Ascending aorta (tissue), 2 donors: ENCODE measurements at regions not wholly inside any gene's neighbourhood (a gene's known extent, or its start where the extent isn't known, plus 50 kb on each side); places are given as distances from the start of the nearest gene placed in this dataset.

Experiments used
- DNase-seq, 2 donors: peaks; one replicate each; pipeline ENCODE4 v3.0.0-alpha.2; 2019; ENCODE audit warnings: low spot score in 2 of 2
- H3K27ac ChIP-seq, 2 donors: fragments of 200-600 bp; sonication (generic); one replicate each; pipeline ENCODE4 v1.5.1; 2016 to 2017; ENCODE audit warnings: mild to moderate bottlenecking in 1 of 2
- H3K27me3 ChIP-seq: fragments of 200-600 bp; sonication (generic); one replicate; pipeline ENCODE4 v1.5.1; 2017
- H3K36me3 ChIP-seq, 2 donors: fragments of 200-600 bp; sonication (generic); one replicate each; pipeline ENCODE4 v1.5.1; 2016
- H3K4me1 ChIP-seq, 2 donors: fragments of 200-600 bp; sonication (generic); one replicate each; pipeline ENCODE4 v1.5.1; 2016 to 2017; ENCODE audit warnings: mild to moderate bottlenecking in 1 of 2
- H3K4me3 ChIP-seq, 2 donors: fragments of 200-600 bp; sonication (generic); one replicate each; pipeline ENCODE4 v1.5.1; 2016 to 2017; ENCODE audit warnings: mild to moderate bottlenecking in 1 of 2
- H3K9me3 ChIP-seq, 2 donors: fragments of 200-600 bp; sonication (generic); one replicate each; pipeline ENCODE4 v1.5.1; 2016
- CTCF ChIP-seq, 3 experiments: fragments of 200-600 bp in 2 of 3; fragments of 450-650 bp in 1 of 3; sonication (generic) in 2 of 3; IDR thresholded peaks; one replicate each; pipeline ENCODE4 v1.5.1; 2016 to 2019; ENCODE audit warnings: antibody characterized with exemption in 3 of 3, mild to moderate bottlenecking in 1 of 3, moderate library complexity in 1 of 3
- intact Hi-C: fragments of 100-400 bp; cut with DNase I; formaldehyde crosslinking; loops from one replicate; pipeline ENCODE4 v1.15.1; 2023

GRCh38 chr2:5539282-5540165 lies 152.7 kb upstream of the SOX11 start:
- no peak for TF ChIP-seq CTCF (IDR thresholded peaks at IDR 0.05)
- intact Hi-C loops, result no loop called here
- Histone ChIP-seq H3K27ac (no peak overlapping the region), H3K9me3 (no peaks in the 10 kb centered on the region), H3K4me1 (no peaks in the 10 kb centered on the region), H3K27me3 (no peaks in the 10 kb centered on the region), H3K4me3 (no peak overlapping the region), H3K36me3 (no peaks in the 10 kb centered on the region)
- DNase-seq, result no peak

- DNase-seq, result no peak
- H3K9me3 ChIP-seq, result no peaks in the 10 kb centered on the region
- intact Hi-C loops, result no loop called here
- H3K36me3 ChIP-seq, result no peaks in the 10 kb centered on the region
- no peaks in the 10 kb centered on the region for H3K4me1 ChIP-seq
- no peak for TF ChIP-seq CTCF (IDR thresholded peaks at IDR 0.05)
- no peaks in the 10 kb centered on the region for H3K27me3 ChIP-seq
- no peak overlapping the region for H3K4me3 ChIP-seq
- H3K27ac ChIP-seq, result no peak overlapping the region
These were observed 151.3 kb upstream of the SOX11 start for GRCh38 chr2:5540856-5541255.

GRCh38 chr2:5544205-5544786 lies 147.9 kb upstream of the SOX11 start:
- Histone ChIP-seq H3K9me3 (no peaks in the 10 kb centered on the region), H3K36me3 (no peaks in the 10 kb centered on the region), H3K27me3 (no peaks in the 10 kb centered on the region), H3K27ac (no peak overlapping the region), H3K4me3 (no peak overlapping the region), H3K4me1 (no peaks in the 10 kb centered on the region)
- intact Hi-C loops, result no loop called here
- no peak for TF ChIP-seq CTCF (IDR thresholded peaks at IDR 0.05)
- DNase-seq, result no peak

- TF ChIP-seq CTCF (IDR thresholded peaks at IDR 0.05), result no peak
- Histone ChIP-seq H3K27me3 (no peaks in the 10 kb centered on the region), H3K4me3 (no peak overlapping the region), H3K36me3 (no peaks in the 10 kb centered on the region), H3K27ac (no peak overlapping the region), H3K9me3 (no peaks in the 10 kb centered on the region), H3K4me1 (no peaks in the 10 kb centered on the region)
- no peak for DNase-seq
- intact Hi-C loops, result no loop called here
These were observed 146.0 kb upstream of the SOX11 start for GRCh38 chr2:5546181-5546580.

GRCh38 chr2:5548991-5549715 lies 143.0 kb upstream of the SOX11 start:
- Histone ChIP-seq H3K4me1 (no peaks in the 10 kb centered on the region), H3K9me3 (no peaks in the 10 kb centered on the region), H3K27me3 (no peaks in the 10 kb centered on the region), H3K4me3 (no peak overlapping the region), H3K27ac (no peak overlapping the region), H3K36me3 (no peaks in the 10 kb centered on the region)
- TF ChIP-seq CTCF (IDR thresholded peaks at IDR 0.05), result no peak
- DNase-seq, result no peak
- intact Hi-C loops, result no loop called here
